HFF-Myc (cell line): ENCODE measurements at regions not wholly inside any gene's neighbourhood (a gene's known extent, or its start where the extent isn't known, plus 50 kb on each side); places are given as distances from the start of the nearest gene placed in this dataset.
"Not testable (repeated sequence)": the region's sequence is repeated elsewhere in the genome, so short reads cannot be mapped to it uniquely, and the experiment has no call there.

Experiments used
- DNase-seq: peaks from one replicate; pipeline ENCODE4 v3.0.0-alpha.2; 2011; ENCODE audit warnings: low read depth; ENCODE audit errors: extremely low read depth
- H3K4me3 ChIP-seq: replicated peaks from 2 replicates; pipeline ENCODE4 v1.5.1; 2011; ENCODE audit warnings: low read depth, mild to moderate bottlenecking, control low read depth, low read length
- TF ChIP-seq, protein P1 (sequence below): IDR thresholded peaks from 2 replicates; pipeline ENCODE4 v1.5.1; 2012; ENCODE audit warnings: mild to moderate bottlenecking, low read depth, low read length, control low read depth; ENCODE audit errors: missing control alignments

DNA sequence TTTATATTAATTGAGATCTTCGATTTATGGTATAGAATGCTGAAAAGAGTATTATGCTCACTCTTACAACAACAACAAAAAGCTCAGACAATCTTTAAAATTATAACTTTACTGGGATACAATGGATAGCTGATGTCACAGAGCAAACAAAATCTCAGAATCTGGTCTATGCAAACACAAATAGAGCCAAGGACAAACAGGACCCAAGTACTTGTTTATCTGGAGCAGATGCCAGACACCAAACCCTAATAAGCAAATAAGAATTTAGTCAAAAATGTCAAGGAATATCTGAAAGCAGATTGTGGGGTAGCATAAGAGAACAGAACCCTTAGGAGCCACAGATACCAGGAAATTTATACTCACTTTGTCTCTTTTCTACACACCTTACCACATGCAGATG is 302.2 kb downstream of the CGGBP1 start:
- TF ChIP-seq, protein P1, sequence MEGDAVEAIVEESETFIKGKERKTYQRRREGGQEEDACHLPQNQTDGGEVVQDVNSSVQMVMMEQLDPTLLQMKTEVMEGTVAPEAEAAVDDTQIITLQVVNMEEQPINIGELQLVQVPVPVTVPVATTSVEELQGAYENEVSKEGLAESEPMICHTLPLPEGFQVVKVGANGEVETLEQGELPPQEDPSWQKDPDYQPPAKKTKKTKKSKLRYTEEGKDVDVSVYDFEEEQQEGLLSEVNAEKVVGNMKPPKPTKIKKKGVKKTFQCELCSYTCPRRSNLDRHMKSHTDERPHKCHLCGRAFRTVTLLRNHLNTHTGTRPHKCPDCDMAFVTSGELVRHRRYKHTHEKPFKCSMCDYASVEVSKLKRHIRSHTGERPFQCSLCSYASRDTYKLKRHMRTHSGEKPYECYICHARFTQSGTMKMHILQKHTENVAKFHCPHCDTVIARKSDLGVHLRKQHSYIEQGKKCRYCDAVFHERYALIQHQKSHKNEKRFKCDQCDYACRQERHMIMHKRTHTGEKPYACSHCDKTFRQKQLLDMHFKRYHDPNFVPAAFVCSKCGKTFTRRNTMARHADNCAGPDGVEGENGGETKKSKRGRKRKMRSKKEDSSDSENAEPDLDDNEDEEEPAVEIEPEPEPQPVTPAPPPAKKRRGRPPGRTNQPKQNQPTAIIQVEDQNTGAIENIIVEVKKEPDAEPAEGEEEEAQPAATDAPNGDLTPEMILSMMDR = no peak
- no peak for DNase-seq
- no peak overlapping the region for H3K4me3 ChIP-seq

DNA sequence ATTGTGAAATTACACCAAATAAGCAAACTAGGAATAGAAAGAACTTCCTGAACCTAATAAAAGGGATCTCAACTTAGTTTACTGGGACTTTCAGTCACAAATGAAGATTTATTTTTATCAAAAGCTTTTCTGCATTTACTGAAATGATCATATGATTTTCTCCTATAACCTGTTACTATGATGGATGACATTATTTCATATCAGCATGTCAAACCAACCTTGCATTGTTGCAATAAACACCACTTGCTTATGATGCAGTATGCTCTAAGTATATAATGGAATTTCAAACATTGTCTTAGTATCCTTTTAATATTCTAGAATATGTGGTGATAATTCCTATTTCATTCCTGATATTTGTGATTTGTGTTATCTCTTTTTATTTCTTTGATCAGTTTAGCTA is 303.0 kb downstream of the CGGBP1 start:
- TF ChIP-seq, protein P1 = no peak
- no peak overlapping the region for H3K4me3 ChIP-seq
- no peak for DNase-seq

DNA sequence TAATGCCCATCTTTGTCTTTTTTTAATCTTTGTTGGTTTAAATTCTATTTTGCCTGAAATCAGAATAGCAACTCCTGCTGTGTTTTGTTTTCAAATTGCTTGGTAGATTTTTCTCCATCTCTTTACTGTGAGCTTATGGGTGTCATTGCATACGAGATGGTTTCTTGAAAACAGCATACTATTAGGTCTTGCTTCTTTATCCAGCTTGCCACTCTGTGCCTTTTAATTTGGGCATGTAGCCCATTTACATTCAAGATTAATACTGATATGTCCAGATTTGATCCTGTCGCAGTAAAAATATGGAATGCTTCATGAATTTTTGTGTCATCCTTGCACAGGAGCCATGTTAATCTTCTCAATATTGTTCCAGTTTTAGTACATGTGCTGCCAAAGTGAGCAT is 316.6 kb downstream of the CGGBP1 start:
- TF ChIP-seq, protein P1 = no peak
- no peak for DNase-seq

DNA sequence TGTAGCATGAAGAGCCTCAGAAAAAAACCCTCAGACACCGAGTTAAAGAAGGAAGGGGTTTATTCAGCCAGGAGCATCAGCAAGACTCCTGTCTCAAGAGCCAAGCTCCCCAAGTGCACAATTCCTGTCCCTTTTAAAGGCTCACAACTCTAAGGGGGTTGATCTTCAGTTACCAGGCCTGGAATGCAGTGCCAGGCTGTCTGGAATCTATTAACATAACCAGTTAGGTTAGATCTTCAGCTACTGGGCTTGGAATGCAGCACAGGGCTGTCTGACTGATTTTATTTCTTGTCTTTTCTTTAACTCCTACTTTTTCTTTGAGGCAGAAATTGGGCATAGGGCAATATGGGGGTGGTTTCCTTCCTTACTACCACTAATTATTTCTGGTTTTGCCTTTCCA is 317.9 kb downstream of the CGGBP1 start:
- H3K4me3 ChIP-seq, DNase-seq: not testable (repeated sequence)

More for the DNA sequence above, 316.6 kb downstream of the CGGBP1 start:
- H3K4me3 ChIP-seq = no peak overlapping the region

DNA sequence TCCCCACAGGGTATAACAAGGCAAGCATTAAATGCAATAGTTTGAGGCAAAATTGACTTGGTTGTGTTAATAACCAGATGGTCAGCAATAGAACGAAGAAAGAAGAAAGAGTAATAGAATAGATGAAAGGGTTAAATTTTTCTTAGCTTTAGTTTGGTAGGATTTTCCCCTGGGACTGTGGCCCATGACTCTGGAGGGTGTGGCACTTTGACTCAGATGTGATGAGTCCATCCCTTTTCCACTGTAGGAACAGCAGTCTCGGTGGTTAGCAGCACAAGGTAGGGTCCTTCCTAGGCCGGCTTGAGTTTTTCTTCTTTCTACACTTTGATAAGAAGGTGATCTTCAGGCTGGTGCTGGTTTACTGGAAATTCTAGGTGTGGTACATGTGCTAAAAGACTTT is 321.0 kb downstream of the CGGBP1 start:
- H3K4me3 ChIP-seq, DNase-seq: not testable (repeated sequence)

DNA sequence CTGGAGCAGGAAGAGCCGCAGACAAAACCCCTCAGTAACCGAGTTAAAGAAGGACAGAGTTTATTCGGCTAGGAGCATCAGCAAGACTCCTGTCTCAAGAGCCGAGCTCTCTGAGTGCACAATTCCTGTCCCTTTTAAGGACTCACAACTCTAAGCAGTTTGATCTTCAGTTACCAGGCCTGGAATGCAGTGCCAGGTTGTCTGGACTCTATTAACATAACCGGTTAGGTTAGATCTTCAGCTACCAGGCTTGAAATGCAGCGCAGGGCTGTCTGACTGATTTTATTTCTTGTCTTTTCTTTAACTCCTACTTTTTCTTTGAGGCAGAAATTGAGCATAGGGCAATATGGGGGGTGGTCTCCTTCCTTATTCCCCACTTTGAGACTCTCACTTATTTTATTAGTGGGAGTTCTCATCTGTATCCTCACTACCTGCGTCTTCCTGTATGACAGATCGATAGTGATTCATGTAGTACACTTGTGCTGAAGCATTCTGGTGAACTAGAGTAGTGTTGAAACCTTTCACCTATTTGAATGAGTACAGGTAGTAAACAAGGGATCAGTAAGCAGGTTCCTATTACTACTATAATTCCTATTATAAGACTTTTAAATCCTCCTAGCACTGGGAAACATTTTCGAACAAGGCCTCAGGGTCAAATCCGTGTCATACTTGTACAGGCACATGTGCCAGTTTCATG is 325.0 kb downstream of the CGGBP1 start:
- TF ChIP-seq, protein P1 = no peak
- H3K4me3 ChIP-seq = no peak overlapping the region
- DNase-seq = no peak

DNA sequence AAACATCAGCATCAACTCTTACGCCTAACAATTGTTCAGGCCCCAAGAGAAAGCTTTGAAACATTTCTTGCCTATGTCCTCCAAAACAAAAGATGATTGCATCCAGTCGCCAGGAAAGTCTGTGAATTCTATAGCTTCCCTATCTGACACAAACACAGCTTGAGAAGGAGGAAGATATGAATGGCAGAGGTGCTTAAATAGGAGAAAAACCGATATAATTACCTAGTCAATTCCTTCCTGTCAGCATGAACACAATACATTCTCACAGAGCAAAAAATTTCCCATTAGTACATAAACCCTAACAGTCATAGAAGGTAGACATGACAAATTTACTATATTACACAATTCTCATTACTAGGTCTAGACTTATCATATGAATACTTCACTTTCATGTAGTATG is 326.5 kb downstream of the CGGBP1 start:
- TF ChIP-seq, protein P1 = no peak
- no peak overlapping the region for H3K4me3 ChIP-seq
- DNase-seq = no peak

DNA sequence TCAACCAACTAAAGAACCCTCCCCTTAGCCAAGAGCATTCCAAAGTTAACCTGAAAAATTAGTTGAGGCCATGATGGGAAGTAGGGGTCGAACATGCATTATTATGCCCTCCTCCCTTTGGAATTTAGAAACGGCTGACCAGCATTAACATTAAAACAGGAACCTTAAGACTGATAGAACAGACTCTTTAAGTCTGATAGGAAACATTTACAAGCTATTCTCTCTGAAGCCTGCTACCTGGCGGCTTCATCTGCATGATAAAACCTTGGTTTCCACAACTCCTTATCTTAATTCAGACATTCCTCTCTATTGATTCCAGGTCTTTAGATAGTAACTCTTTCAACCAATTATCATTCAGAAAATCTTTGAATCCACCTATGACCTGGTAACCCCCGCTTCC is 331.0 kb downstream of the CGGBP1 start:
- TF ChIP-seq, protein P1 = no peak
- no peak for DNase-seq
- no peak overlapping the region for H3K4me3 ChIP-seq
